Astrocyte (in vitro differentiated cells and primary cell): ENCODE measurements at regions not wholly inside any gene's neighbourhood (a gene's known extent, or its start where the extent isn't known, plus 50 kb on each side); places are given as distances from the start of the nearest gene placed in this dataset.

ENCODE experiments used
- EZH2 ChIP-seq: IDR thresholded peaks from 2 replicates; pipeline ENCODE4 v1.6.1; 2012; ENCODE audit warnings: mild to moderate bottlenecking, low read length, inconsistent platforms; ENCODE audit not compliant: insufficient read depth
- TF ChIP-seq, protein P1 (sequence below): IDR thresholded peaks from 2 replicates; pipeline ENCODE4 v1.5.1; 2011; ENCODE audit warnings: low read depth, mild to moderate bottlenecking, inconsistent platforms, low read length, moderate library complexity; ENCODE audit not compliant: insufficient read depth

- TF ChIP-seq, protein P1, sequence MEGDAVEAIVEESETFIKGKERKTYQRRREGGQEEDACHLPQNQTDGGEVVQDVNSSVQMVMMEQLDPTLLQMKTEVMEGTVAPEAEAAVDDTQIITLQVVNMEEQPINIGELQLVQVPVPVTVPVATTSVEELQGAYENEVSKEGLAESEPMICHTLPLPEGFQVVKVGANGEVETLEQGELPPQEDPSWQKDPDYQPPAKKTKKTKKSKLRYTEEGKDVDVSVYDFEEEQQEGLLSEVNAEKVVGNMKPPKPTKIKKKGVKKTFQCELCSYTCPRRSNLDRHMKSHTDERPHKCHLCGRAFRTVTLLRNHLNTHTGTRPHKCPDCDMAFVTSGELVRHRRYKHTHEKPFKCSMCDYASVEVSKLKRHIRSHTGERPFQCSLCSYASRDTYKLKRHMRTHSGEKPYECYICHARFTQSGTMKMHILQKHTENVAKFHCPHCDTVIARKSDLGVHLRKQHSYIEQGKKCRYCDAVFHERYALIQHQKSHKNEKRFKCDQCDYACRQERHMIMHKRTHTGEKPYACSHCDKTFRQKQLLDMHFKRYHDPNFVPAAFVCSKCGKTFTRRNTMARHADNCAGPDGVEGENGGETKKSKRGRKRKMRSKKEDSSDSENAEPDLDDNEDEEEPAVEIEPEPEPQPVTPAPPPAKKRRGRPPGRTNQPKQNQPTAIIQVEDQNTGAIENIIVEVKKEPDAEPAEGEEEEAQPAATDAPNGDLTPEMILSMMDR, result no peak
- no peak for TF ChIP-seq EZH2
Measured at GRCh38 chr1:38327559-38327973, 281.0 kb upstream of the POU3F1 start.
